DMS 273 (cell line): ENCODE measurements at regions not wholly inside any gene's neighbourhood (a gene's known extent, or its start where the extent isn't known, plus 50 kb on each side); places are given as distances from the start of the nearest gene placed in this dataset.

Source experiments
- DNase-seq: peaks from one replicate; lab custom pipeline; 2025; ENCODE audit not compliant: unreplicated experiment; lab: John Stamatoyannopoulos, UW

DNA sequence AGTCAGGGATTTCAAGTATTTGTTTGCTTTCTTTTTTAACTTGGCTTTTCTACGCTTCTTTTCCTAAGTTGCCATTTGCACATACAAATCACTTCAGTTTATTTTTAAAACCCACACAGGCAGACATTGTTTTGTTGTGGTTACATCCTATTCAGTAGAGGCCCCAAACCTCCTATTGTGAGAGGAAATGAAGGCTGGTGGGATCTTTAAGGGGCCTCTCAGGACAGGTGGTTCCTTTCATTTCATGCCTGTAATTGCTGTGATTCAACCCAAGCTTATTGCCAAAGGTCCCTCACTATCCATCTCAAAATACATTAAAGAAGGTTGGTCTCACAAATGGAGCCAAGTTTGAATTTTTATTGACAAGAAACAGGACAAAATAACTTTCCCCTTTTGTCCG is 257.1 kb downstream of the ADAMTS20 start:
- DNase-seq = no peak

DNA sequence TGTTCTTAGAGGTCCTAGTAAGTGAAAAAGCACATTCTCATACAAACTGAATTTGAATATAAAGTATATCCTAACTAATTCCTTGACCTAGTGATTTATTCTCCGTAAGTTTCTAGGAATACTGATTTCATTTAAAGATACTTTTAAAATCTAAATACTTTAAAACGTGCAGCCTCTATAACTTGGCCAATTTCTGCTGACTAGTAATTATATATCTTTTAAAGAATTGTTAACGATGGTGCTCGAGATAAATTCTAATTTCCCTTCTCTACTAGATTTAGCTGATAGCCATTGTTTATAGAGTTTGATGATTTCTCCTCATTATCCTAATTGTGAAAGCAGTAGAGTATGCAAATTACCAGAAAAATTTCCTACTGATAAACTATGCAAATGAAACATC is 257.9 kb downstream of the ADAMTS20 start:
- DNase-seq = no peak

DNA sequence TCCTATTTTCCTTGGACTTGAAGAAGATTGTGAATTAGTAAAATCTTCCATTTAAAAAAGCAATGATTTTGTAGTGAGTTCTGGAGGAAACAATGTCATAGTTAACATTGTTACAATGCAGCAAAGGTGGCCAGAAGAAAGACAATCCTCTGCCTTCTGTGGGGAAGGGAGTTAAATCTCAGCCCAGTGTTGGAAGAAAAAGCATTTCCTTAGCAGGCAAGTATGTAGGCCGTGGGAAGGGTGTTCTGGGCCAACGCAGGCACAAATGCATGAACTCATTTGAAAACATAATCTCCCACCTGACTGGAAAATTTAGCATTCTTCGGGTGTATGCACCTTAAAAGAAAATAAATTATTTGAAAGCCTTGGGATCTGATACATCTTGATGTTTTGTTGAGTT is 258.6 kb downstream of the ADAMTS20 start:
- no peak for DNase-seq

DNA sequence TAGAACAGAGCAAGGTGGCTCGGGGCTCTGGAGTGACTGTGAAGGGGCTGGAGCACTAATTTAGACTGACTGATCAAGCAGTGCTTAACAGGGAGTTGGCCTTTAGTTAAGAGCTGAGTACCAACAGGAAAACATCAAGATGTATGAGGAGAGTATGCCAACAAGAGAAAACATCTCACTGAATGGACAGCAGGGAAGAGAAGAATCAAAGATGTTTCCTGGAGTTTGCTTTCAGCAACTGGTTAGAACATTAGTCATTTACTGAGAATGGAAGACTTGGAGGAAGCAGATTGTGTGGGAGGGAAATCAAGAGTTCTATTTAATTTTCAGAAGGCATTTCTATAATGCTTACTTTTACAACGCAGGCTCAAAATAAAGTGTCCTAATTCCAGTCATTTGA is 259.3 kb downstream of the ADAMTS20 start:
- DNase-seq = no peak

DNA sequence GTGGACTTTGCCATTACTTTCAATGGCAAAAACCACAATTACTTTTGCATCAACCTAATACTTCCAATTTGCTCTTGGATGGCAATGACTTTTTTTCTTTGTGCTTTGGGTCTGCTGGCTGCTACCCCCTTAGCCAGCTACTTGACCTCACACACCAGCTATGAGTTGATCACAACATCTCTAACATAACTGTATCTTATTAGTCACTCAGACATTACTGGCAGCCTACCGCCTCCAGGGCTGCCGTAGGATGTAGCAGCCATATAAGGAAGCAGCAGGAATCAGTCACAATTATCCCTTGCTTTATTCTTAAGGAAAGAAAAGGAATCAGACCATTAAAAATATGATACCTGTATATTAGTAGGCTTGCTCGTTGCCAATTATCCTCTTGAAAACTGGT is 260.5 kb downstream of the ADAMTS20 start:
- no peak for DNase-seq

DNA sequence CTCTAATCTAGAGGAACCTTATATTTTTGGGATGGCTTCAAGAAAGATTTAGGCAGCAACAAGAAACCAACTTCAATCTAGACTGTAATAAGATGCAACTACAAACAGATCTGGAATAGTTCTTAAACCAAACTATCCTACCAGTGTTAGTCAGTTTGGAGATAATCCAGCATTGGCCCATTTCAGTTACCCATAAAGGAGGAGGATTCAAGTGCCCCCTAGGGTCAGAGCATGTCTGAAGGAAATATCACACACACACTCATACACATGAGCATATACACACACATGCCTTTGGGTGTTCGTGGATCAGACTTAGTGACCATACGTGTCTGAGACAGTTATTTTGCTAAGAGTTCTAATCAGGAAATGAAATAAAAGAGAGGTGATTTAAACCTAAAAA is 261.2 kb downstream of the ADAMTS20 start:
- DNase-seq = no peak

DNA sequence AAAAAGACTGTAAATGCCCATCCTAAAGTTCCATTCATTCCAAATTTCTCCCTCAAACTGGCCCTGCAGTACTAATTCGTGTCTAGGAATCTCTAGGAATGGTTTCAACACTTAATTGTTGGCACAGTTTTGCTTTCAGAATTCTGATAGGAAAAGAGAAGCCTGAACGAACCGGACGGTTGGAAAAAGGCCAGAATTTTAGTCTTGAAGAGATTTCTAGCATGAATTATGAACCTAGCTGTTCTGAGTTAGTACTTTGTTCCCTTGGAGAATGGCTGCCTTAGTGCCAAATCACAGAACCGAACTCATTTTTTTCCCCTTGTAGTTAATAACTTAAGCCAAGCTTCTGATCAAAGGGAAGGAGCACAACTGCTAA is 262.6 kb downstream of the ADAMTS20 start:
- no peak for DNase-seq

DNA sequence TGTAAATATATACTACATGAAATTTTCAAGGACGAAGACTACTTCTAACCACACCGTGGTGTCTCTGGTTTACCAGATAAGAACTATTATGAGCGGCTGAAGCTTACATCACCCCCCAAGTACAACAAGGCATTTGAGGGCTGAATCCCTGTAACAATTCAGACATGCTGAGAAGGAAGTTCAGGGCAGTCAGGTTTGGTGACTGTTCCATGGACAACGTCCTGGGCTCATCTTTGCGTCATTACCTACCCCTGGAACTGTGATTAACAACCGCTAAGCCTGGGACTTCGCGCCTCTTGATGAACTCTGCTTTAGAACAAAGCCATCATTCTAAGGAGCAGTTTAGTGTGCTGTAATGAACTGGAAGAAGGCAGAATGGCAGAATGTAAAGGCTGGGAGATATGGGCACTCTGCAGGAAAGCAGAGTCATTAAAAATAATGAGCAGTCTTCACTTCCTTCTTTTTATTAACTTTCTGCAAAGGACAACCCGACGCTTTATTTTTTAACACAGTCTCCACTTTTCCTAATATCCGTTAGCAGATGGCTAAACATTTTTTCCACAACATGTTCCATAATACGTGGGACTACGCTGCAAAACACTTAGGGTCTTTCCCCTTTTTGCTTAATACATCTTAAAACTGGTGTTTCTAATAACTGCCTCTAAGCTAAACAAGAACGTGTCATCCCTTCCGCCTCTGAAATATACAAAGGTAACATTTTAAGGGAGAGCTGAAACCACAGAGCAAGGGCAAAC is 263.2 kb downstream of the ADAMTS20 start:
- no peak for DNase-seq

DNA sequence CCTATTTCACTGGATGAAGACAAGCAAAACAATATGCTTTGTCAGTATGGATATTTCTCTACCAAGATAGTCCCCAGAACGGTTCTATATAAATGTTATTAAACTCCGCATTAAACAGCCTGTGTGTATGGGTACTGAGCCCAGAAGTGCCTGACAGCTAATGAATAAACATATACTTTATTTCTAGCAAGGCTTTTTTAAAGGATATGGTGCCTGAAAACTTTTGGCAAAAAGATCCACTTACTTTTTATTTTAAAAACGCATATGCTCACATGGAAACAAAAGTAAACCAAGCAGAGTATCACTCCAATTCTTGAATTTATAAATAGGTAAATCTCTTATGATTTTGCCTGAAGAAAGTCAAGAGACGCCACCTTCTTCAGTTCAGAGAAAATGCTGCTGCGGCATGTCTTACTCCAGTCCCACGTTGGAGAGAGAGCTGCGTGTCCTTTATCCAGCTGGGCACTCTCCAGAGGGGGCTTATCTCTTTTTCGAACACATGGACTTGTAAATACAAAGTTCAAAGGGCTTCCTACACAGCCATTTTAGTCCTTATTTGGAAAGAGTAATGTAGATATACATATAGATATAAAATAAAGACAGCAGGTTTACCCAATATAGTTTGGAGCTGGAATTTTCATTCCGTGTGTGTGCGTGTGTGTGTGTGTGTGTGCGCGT is 264.2 kb downstream of the ADAMTS20 start:
- no peak for DNase-seq

DNA sequence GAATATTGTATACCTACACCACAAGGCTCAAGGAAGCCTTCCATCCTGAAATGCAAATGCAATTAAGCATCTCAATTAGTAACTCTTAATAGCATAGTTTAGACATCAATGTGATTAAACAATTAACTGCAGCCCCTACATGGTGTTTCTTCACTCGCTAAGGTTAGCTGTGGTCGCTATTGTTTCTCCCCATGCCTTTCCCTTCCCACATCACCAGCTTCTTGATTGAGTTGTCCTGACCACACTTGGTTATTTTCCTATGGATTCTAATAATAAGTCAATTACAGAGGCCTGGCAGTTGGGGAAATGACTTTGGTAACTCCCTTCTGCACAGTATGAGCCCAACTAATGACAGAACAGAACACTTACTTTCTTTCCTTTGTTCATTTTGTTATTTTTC is 265.0 kb downstream of the ADAMTS20 start:
- DNase-seq = no peak

DNA sequence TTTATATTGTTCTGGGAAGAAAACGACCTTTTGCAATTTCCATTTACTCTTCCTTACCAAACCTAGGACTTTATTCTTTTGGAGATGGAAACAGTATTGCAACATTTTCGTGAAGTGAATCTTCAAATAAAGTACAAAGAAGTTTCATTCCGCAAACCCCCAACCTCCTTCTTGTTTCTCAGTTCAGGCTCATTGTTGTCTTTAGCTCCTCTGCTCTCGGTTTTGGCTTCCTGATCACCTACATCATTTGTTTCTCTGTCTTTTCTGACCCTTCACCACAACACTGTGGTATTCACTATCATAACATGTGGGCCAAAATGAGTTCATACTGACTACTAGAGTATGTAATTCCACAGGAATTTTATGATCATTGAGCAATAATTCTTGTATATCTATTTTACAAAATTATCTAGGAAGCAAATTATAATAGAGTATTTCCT is 266.8 kb downstream of the ADAMTS20 start:
- DNase-seq = no peak

DNA sequence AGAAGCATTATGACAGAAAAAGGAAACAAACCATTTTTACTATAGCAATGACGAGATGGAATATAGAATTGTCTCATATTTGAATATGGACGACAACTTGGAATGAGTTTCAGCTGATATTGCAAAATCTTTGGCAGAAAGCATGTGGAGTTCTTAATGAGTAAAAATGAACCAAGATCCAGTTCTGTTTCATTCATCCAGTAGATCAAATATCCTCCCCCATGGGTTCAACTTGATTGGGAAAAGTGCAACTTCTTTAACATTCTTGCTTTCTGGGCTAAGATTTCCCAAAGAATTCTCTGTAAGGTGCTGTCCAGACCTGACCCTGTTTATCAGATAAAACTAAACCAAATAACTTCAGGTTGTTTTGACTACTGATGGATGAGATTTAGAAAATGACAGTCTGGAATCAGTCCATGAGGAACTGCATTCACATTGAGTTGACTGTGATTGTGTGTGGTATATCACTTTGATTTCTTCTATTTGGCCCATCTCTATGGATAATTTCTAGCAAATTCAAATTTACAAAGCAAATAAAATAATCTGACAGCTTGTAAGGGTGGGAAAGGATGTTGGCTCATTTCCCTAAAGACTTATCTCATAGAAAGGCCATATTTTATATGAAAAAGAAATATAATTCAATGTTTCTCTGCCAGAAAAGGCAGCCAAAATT is 267.4 kb downstream of the ADAMTS20 start:
- DNase-seq = no peak

DNA sequence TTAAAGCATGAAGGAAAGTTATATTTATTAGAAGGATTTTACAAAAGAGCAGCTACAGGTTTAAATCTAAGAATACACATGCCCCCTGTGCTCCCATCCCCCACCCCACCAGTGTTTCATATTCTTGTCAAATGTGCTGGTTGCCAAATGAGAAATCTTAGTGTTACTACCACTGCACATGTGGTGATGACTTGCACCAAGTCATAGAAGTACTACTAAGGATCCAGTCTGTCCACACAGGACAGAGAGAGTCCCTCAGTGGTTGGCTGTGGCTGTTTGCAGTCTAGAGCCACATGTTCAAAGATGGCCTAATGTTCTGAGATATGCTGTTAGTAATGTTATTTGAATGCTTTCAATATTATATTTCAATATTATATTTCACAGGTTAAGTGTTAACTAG is 268.8 kb downstream of the ADAMTS20 start:
- no peak for DNase-seq

DNA sequence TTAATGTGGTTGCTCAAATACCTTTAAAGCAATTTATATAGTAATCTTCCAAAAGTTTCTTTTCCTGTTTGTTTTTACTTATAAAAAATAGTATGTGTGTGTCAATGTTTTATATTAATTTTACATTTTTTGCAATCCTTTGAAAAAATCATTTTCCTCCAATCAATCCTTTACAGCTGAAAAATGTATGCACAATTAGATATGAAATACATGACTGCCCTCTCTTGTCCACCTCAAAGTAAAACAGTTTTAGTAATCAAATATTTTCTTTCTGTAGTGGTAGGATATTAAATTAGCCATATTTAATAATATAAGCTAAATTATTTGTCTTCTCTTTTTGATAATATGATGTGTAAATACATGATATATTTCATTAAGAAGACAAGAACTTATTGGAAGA is 269.9 kb downstream of the ADAMTS20 start:
- peak; percentile 30 for DNase-seq

DNA sequence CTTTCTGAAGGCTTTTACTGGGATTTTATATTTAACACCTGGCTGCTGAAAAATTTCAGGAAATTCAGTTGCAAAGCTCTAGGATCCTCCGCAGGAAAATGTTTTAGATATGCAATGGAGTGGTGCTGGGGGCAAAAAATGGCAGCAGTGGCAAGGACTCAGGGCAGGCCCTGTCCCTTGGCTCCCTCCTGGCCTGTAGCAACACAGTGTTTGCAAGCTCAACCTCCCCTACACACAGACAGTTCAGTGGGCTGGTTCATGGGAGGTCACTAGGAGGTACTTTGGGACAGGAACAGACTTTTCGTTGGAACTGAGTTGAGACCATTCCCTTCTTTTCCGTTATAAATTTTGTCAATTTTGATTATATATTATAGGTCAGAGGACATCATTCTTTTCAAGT is 270.4 kb downstream of the ADAMTS20 start:
- DNase-seq = peak; percentile 4

DNA sequence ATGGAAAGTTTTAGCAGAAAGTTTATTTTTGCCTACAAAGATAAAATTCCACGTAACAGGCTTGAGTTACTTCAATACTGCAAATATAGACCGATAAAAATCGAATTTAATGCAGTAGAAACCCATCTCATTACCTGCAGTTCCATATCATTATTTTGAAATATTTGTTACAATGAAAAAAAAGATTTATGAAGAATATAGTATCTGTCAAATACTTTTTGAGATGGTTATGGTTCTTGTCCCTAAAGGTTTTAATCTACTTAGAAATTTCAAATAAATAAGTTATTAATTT is 273.5 kb downstream of the ADAMTS20 start:
- DNase-seq = no peak

DNA sequence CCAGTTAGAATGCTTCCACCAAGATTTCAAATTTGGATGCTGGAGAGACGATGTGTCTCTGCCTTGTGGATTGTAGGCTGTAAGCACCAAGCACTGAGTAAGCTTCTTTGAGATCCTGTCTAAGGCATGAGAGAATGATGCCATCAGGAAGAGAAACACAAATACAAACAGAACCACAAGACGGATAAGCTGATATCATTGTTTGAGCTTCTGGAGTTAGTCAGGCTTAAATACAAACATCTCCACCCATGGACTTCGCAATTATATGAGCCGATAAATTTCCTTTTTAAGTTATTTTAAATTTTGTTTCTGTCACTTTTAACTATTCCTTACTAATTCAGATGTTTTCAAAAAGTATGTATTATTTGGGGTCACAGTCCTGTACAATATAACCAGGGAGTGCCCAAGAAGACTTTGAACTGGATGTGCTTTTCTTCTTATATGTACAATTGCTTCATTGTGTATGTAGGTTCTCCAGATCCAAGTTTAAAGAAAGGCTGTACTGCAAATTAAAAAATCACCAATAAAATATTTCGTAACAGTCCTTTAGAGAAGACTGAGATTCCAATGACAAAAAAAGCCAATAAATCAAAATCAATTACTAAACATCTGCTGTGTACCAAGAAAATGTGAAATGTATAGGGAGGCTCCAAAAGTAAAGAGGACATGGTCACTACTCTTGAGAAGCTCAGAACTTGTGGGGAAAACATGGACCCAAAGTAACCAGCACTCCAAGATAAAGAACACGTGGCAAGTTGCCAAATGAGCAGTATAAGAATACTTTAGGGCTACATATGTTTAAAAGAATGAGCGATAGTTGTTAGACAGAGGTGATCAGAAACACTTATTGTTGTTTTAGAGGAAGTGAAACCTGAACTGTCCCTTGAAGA is 274.1 kb downstream of the ADAMTS20 start:
- DNase-seq = peak; percentile 14

DNA sequence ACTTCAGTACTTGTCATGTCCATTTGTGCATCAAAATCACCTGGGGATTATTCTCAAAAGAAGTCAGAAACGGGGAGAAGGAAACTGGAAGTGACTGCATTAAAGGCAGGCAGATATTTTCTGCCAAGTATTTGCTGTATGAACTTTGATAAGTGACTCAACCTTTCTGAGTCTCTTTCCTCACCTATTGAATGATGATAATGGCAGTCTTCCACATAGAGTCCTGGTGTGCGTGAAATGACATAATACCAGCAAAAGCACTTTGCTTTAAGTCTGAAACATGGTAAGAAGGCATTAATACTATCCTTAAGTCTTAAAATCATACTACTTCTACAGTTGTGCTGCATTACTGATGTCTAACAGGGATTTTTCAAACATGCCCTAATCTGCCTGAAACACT is 278.5 kb downstream of the ADAMTS20 start:
- no peak for DNase-seq

DNA sequence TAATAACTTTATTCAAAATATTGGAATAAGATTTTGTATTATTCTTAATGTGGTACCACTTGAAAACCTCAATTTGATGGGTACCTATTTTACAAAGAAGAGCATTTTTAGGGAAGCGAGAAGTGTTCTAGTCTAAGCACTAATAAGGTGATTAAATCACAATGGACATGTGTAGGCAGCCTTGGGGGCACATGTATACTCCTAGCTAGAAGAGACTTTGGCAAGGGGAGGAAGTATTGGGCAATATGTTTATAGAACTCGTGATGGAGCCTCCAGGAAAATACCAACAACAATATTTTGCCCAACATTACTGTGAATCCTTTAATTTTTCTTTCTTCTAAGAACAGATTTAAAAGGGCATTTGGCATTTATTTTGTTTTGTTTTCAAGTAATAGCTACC is 280.3 kb downstream of the ADAMTS20 start:
- DNase-seq = no peak

DNA sequence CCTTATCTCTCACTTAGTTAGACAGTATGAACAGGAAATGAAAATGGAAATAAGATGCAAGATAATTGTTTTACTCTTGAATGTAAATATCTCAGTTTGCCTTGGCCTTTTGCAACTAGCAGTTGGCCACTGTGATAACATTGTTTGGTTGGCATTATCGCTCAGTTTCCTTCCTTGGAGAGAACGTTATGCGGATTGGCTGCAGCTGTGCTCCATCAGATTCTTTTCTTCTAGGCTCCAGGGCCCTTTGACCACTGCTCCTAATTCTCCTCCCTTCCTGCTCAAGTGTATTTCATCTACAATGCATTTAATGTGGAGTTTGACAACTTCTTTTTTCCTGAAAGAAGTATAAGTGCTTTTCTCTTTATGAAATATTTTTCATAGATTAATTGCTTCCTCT is 284.2 kb downstream of the ADAMTS20 start:
- DNase-seq = no peak

DNA sequence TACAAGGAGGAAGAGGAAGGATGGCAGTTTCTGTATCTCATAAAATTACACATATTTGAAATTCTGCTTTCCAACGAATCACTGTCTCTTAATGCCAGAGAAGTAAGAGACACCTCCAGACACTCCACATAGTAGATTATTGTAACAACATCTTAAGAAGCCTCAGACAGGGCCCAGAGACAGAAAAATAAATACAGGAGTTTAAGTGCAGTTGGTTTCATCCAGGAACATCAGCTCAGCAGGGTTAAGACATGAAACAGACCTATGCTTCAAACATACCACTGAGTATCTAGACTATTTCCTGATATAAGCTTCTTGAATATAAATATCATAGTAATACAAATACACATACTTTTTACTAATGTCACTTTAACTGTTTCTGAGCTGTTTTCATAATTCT is 290.3 kb downstream of the ADAMTS20 start:
- no peak for DNase-seq
